ENCODE measurements at regions not wholly inside any gene's neighbourhood (a gene's known extent, or its start where the extent isn't known, plus 50 kb on each side); places are given as distances from the start of the nearest gene placed in this dataset.

- H3K4me3 ChIP-seq (ENCODE audit: low read depth, low read length), result no peak overlapping the region
- no peak for DNase-seq
- TF ChIP-seq CTCF (IDR thresholded peaks at IDR 0.05; ENCODE audit: low read depth, low read length), result no peak
- H3K9me3 ChIP-seq (ENCODE audit: severe bottlenecking), result no peaks in the 10 kb centered on the region
- peaks cover 50% of the 10 kb centered on the region for H3K27me3 ChIP-seq (ENCODE audit: insufficient read depth, low read depth, severe bottlenecking)
- H3K27ac ChIP-seq, result no peak overlapping the region
- H3K36me3 ChIP-seq, result no peaks in the 10 kb centered on the region
These were observed 105.5 kb downstream of the FASLG start for GRCh38 chr1:172764378-172764777.

GRCh38 chr1:172766462-172766861 is 107.6 kb downstream of the FASLG start:
- no peak for TF ChIP-seq CTCF (IDR thresholded peaks at IDR 0.05; ENCODE audit: low read depth, low read length)
- H3K27ac ChIP-seq, result no peak overlapping the region

GRCh38 chr1:172770071-172770470 is 111.2 kb downstream of the FASLG start:
- no peaks in the 10 kb centered on the region for H3K9me3 ChIP-seq (ENCODE audit: severe bottlenecking)
- DNase-seq, result no peak
- TF ChIP-seq CTCF (IDR thresholded peaks at IDR 0.05; ENCODE audit: low read depth, low read length), result no peak
- H3K36me3 ChIP-seq, result no peaks in the 10 kb centered on the region
- no peak overlapping the region for H3K27ac ChIP-seq
- H3K27me3 ChIP-seq (ENCODE audit: insufficient read depth, low read depth, severe bottlenecking), result peaks cover 52% of the 10 kb centered on the region
- no peak overlapping the region for H3K4me3 ChIP-seq (ENCODE audit: low read depth, low read length)

More at GRCh38 chr1:172766462-172766861, 107.6 kb downstream of the FASLG start:
- DNase-seq, result no peak
- H3K27me3 ChIP-seq (ENCODE audit: insufficient read depth, low read depth, severe bottlenecking), result peaks cover 46% of the 10 kb centered on the region
- H3K9me3 ChIP-seq (ENCODE audit: severe bottlenecking), result no peaks in the 10 kb centered on the region
- no peaks in the 10 kb centered on the region for H3K36me3 ChIP-seq
- no peak overlapping the region for H3K4me3 ChIP-seq (ENCODE audit: low read depth, low read length)

DNA sequence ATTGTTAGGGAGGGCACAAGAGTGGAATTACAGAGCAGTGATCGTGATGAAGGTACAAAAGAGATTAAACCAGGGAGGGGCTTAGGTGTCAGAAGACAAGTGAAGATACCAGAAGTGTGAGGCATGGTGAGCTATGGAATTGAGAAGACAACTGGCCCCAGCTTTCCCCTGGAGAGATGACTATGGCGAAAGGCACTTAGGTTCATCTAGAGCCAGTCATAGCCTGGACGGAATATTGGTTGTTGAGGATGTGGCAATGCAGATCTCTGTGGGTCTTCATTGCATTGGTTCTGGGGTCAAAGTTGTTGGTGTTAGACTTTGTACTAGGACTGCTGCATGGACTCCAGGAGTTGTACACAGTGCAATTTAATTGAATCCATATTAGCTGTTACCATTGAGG is 115.7 kb downstream of the FASLG start:
- H3K27me3 ChIP-seq (ENCODE audit: insufficient read depth, low read depth, severe bottlenecking), result peaks cover 61% of the 10 kb centered on the region
- H3K36me3 ChIP-seq, result no peaks in the 10 kb centered on the region
- H3K9me3 ChIP-seq (ENCODE audit: severe bottlenecking), result no peaks in the 10 kb centered on the region
- H3K27ac ChIP-seq, result no peak overlapping the region
- no peak for TF ChIP-seq CTCF (IDR thresholded peaks at IDR 0.05; ENCODE audit: low read depth, low read length)
- DNase-seq, result no peak
- H3K4me3 ChIP-seq (ENCODE audit: low read depth, low read length), result no peak overlapping the region

DNA sequence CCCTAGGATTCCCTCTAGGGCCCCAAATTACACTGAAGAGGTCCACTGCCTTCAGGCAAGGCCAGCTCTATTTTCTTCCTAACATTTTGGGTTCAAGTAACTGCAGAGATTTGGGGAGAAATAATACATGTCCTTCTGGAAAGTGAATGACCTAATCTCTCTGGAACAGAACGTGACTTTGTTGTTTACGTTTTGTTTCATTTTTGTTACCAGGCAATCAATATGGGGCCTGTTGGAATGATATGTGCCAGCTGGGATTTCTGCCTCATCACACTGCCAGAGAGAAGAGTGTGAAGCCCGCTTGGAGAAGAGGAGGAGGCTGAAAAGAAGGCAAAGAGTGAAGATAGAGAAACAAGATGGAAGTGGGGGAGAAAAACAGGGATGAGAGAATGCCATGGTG is 116.7 kb downstream of the FASLG start:
- Histone ChIP-seq H3K36me3 (no peaks in the 10 kb centered on the region), H3K27ac (no peak overlapping the region), H3K27me3 (ENCODE audit: insufficient read depth, low read depth, severe bottlenecking) (peaks cover 56% of the 10 kb centered on the region), H3K9me3 (ENCODE audit: severe bottlenecking) (no peaks in the 10 kb centered on the region), H3K4me3 (ENCODE audit: low read depth, low read length) (no peak overlapping the region)
- DNase-seq, result no peak
- TF ChIP-seq CTCF (IDR thresholded peaks at IDR 0.05; ENCODE audit: low read depth, low read length), result no peak

DNA sequence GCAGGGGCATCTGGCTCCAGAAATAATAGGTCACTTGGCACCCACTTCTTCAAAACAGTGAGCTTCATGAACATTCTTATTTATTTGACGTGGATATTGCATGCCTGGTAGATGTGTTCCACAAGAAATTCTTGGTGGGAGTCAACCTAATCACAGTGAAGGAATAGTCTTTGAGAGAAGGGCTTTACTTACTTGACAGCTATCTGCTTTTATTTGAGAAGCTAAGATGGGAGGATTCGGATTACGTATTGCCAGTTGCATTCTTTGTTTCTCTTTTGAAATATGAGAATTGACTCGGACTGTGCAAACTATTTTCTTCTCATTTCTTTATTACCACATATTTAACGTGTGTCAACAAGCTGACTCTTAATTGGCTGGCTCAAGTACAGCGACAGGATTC is 117.2 kb downstream of the FASLG start:
- no peak for DNase-seq
- peaks cover 55% of the 10 kb centered on the region for H3K27me3 ChIP-seq (ENCODE audit: insufficient read depth, low read depth, severe bottlenecking)
- no peaks in the 10 kb centered on the region for H3K36me3 ChIP-seq
- no peak overlapping the region for H3K4me3 ChIP-seq (ENCODE audit: low read depth, low read length)
- no peaks in the 10 kb centered on the region for H3K9me3 ChIP-seq (ENCODE audit: severe bottlenecking)
- no peak for TF ChIP-seq CTCF (IDR thresholded peaks at IDR 0.05; ENCODE audit: low read depth, low read length)
- H3K27ac ChIP-seq, result no peak overlapping the region

Measured in WERI-Rb-1 (cell line).